ENCODE measurements at regions not wholly inside any gene's neighbourhood (a gene's known extent, or its start where the extent isn't known, plus 50 kb on each side); places are given as distances from the start of the nearest gene placed in this dataset.

DNA sequence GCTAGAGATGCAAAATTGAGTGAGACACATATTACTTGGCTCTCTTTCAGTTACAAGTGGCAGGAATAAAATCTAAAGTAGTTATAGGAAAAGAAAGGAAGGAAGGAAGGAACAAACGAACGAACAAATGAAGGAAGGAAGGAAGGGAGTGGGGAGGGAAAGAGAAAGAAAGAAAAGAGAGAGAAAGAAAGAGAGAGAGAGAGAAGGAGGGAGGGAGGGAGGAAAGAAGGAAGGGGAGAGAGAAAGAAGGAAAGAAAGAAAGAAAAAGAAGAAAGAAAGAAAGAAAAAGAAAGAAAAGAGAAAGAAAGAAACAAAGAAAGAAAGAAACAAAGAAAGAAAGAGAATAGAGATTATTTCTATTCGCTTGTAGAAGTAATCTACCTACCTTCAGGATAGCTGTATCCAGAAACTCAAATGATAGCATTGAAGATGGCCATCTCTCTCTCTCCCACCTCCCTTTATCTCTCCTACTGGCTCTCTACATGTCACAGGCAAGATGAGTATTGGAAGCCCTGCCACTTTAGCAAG is 229.7 kb upstream of the TLE3 start:
- TF ChIP-seq EZH2phosphoT487 (IDR thresholded peaks at IDR 0.05), result no peak
- TF ChIP-seq, protein P1, sequence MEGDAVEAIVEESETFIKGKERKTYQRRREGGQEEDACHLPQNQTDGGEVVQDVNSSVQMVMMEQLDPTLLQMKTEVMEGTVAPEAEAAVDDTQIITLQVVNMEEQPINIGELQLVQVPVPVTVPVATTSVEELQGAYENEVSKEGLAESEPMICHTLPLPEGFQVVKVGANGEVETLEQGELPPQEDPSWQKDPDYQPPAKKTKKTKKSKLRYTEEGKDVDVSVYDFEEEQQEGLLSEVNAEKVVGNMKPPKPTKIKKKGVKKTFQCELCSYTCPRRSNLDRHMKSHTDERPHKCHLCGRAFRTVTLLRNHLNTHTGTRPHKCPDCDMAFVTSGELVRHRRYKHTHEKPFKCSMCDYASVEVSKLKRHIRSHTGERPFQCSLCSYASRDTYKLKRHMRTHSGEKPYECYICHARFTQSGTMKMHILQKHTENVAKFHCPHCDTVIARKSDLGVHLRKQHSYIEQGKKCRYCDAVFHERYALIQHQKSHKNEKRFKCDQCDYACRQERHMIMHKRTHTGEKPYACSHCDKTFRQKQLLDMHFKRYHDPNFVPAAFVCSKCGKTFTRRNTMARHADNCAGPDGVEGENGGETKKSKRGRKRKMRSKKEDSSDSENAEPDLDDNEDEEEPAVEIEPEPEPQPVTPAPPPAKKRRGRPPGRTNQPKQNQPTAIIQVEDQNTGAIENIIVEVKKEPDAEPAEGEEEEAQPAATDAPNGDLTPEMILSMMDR (IDR thresholded peaks at IDR 0.05), result no peak
- no peak for TF ChIP-seq EZH2 (IDR thresholded peaks at IDR 0.05)
- H3K27me3 ChIP-seq, result no peaks in the 10 kb centered on the region
- H3K4me2 ChIP-seq, result no peak overlapping the region
- no peaks in the 10 kb centered on the region for H3K9me3 ChIP-seq (ENCODE audit: low read depth)
- DNase-seq (ENCODE audit: low spot score), result no peak
- peak overlapping the region; percentile 35 for H2AFZ ChIP-seq (replicated peaks)
- H3K9ac ChIP-seq, result no peak overlapping the region
- H3K79me2 ChIP-seq (ENCODE audit: low read depth), result no peaks in the 10 kb centered on the region
- Mint-ChIP-seq H3K4me1 (peaks cover 28% of the 10 kb centered on the region), H3K36me3 (no peaks in the 10 kb centered on the region), H3K9me3 (peaks cover 8% of the 10 kb centered on the region), H3K27me3 (ENCODE audit: insufficient read depth, low read depth) (peaks cover 6% of the 10 kb centered on the region), H3K4me3 (no peak overlapping the region), H3K27ac (no peak overlapping the region)
- peaks cover 14% of the 10 kb centered on the region for H3K4me1 ChIP-seq
- H3F3A ChIP-seq (ENCODE audit: low read depth), result peaks cover 11% of the 10 kb centered on the region
- H3K4me3 ChIP-seq, result no peak overlapping the region
- no peaks in the 10 kb centered on the region for H3K36me3 ChIP-seq
- H4K20me1 ChIP-seq (ENCODE audit: low read depth), result peaks cover 5% of the 10 kb centered on the region
- H3K27ac ChIP-seq, result no peak overlapping the region

DNA sequence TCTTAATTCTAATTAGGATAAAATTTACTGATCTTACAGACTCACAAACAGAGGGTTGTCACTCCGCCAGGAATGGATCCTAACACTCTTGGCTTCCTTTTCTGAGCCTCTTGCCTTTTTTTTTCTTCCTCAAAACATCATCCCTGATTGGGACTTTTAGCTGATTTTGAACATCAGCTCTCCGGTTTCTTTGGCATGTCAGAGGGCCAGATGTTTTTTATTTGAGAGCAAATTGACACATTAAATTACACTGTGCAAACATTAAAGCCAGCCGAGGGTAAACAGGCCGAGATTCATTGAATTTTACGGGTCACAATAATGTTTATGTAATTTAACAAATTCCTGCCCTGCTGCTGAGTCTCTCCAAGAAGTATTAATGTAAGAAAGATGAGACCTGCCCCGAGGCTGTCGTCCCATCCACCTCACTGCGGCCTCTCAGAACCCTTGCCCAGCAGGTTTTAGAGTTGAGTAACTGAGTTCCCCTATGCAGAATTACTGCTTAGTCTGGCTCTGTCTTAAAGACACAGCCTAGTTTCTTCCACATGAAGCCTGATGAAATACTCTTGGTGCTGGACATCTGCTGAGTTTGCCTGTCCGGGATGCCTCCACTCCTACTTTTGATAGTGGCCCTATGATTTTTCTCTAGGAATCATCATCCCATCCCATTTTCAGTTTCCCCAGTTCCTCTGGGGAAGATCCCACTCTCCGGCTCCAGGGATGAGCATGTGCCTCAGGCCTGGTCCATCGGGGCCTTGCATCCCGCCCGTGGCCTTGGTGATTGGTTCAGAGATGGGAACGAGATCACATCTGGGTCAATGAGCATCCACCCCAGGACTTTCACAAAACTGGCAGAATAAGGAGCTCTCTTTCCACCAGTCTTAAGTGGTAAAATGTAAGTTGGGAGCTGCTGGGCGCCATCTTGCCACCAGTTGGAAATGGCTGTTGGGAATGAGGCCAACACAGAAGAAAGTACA is 226.6 kb upstream of the TLE3 start:
- DNase-seq (ENCODE audit: low spot score), result no peak
- H3K79me2 ChIP-seq (ENCODE audit: low read depth), result no peaks in the 10 kb centered on the region
- no peaks in the 10 kb centered on the region for H3K27me3 ChIP-seq
- peaks cover 5% of the 10 kb centered on the region for H4K20me1 ChIP-seq (ENCODE audit: low read depth)
- Mint-ChIP-seq H3K4me1 (peaks cover 32% of the 10 kb centered on the region), H3K27me3 (ENCODE audit: insufficient read depth, low read depth) (peaks cover 9% of the 10 kb centered on the region), H3K36me3 (no peaks in the 10 kb centered on the region), H3K9me3 (no peaks in the 10 kb centered on the region), H3K4me3 (no peak overlapping the region), H3K27ac (no peak overlapping the region)
- no peak overlapping the region for H3K9ac ChIP-seq
- H3F3A ChIP-seq (ENCODE audit: low read depth), result peaks cover 11% of the 10 kb centered on the region
- no peak overlapping the region for H3K4me3 ChIP-seq
- H3K9me3 ChIP-seq (ENCODE audit: low read depth), result no peaks in the 10 kb centered on the region
- H3K27ac ChIP-seq, result no peak overlapping the region
- H3K36me3 ChIP-seq, result no peaks in the 10 kb centered on the region
- H3K4me1 ChIP-seq, result peaks cover 14% of the 10 kb centered on the region
- TF ChIP-seq, protein P1 (IDR thresholded peaks at IDR 0.05), result no peak
- TF ChIP-seq EZH2 (IDR thresholded peaks at IDR 0.05) (no peak), EZH2phosphoT487 (IDR thresholded peaks at IDR 0.05) (no peak)
- H3K4me2 ChIP-seq, result peak overlapping the region; percentile 35
- H2AFZ ChIP-seq (replicated peaks), result no peak overlapping the region

- no peaks in the 10 kb centered on the region for H3K36me3 Mint-ChIP-seq
Measured at GRCh38 chr15:70323111-70323851, 225.6 kb upstream of the TLE3 start.

More at GRCh38 chr15:70323111-70323851, 225.6 kb upstream of the TLE3 start:
- Mint-ChIP-seq H3K4me3 (no peak overlapping the region), H3K4me1 (peaks cover 33% of the 10 kb centered on the region), H3K27me3 (ENCODE audit: insufficient read depth, low read depth) (peaks cover 8% of the 10 kb centered on the region), H3K27ac (no peak overlapping the region), H3K9me3 (no peaks in the 10 kb centered on the region)
- no peaks in the 10 kb centered on the region for H3K79me2 ChIP-seq (ENCODE audit: low read depth)
- peaks cover 14% of the 10 kb centered on the region for H3K4me1 ChIP-seq
- H3K4me2 ChIP-seq, result peak overlapping the region; percentile 35
- no peak overlapping the region for H3K27ac ChIP-seq
- peak; percentile 65 for DNase-seq (ENCODE audit: low spot score)
- no peak overlapping the region for H3K4me3 ChIP-seq
- no peaks in the 10 kb centered on the region for H3K9me3 ChIP-seq (ENCODE audit: low read depth)
- no peak overlapping the region for H2AFZ ChIP-seq (replicated peaks)
- peaks cover 5% of the 10 kb centered on the region for H4K20me1 ChIP-seq (ENCODE audit: low read depth)
- H3K27me3 ChIP-seq, result no peaks in the 10 kb centered on the region
- H3K36me3 ChIP-seq, result no peaks in the 10 kb centered on the region
- TF ChIP-seq EZH2 (IDR thresholded peaks at IDR 0.05), result no peak
- TF ChIP-seq, protein P1 (IDR thresholded peaks at IDR 0.05), result no peak
- TF ChIP-seq EZH2phosphoT487 (IDR thresholded peaks at IDR 0.05), result no peak
- peaks cover 11% of the 10 kb centered on the region for H3F3A ChIP-seq (ENCODE audit: low read depth)
- no peak overlapping the region for H3K9ac ChIP-seq
